ENCODE measurements at regions not wholly inside any gene's neighbourhood (a gene's known extent, or its start where the extent isn't known, plus 50 kb on each side); places are given as distances from the start of the nearest gene placed in this dataset.

GRCh38 chr2:161085149-161085548 lies 75.1 kb upstream of the TANK start:
- TF ChIP-seq CTCF (IDR thresholded peaks at IDR 0.05) (no peak), POLR2A (IDR thresholded peaks at IDR 0.05) (no peak), EP300 (IDR thresholded peaks at IDR 0.05) (no peak)

Data from tibial nerve (tissue), 4 donors.